OCI-LY3 (cell line): ENCODE measurements at regions not wholly inside any gene's neighbourhood (a gene's known extent, or its start where the extent isn't known, plus 50 kb on each side); places are given as distances from the start of the nearest gene placed in this dataset.

Experiments
- CTCF ChIP-seq: fragments of 200-600, 300-600 bp; sonication (generic); IDR thresholded peaks from 2 replicates; pipeline ENCODE4 v1.5.1; 2014; ENCODE audit warnings: antibody characterized with exemption, low read length, low read depth
- EZH2phosphoT487 ChIP-seq: fragments of 200-600 bp; shearing (Covaris generic); IDR thresholded peaks from 2 replicates; pipeline ENCODE4 v1.6.1; 2018; ENCODE audit warnings: antibody characterized with exemption, mixed run types, low read depth

- TF ChIP-seq CTCF (no peak), EZH2phosphoT487 (no peak)
Observed at GRCh38 chr10:118405928-118406327, 63.8 kb upstream of the FAM204A start.
